K562 (cell line): ENCODE measurements at regions not wholly inside any gene's neighbourhood (a gene's known extent, or its start where the extent isn't known, plus 50 kb on each side); places are given as distances from the start of the nearest gene placed in this dataset.

Source experiments
- ATAC-seq: fragments of 200-7000 bp; cut with Tn5 transposase; 3 replicates; pipeline ENCODE4 v1.9.1; 2020; ENCODE audit warnings: moderate library complexity
- BruUV-seq: library from RNA; stranded (reverse); fragments of 400-500 nt; replicated peaks from 2 replicates; lab custom pipeline; 2021; lab: Mats Ljungman, UMichigan
- CTCF ChIA-PET: fragments of 300-600 bp; formaldehyde crosslinking; extraction: SDS; loops from one replicate; lab custom pipeline; 2021; ENCODE audit warnings: low intra/inter-chr PET ratio; lab: Yijun Ruan, JAX
- POLR2A ChIA-PET: fragments of 300-600, 350-650 bp; sonication (Branson Sonifier 250); formaldehyde crosslinking; extraction: SDS; loops from one replicate; lab custom pipeline; 2021; ENCODE audit warnings: antibody characterized with exemption, inconsistent platforms; lab: Yijun Ruan, JAX
- DNase-seq, 4 experiments: peaks; one replicate each; pipeline versions ENCODE4 v3.0.0 to v3.0.0-alpha.2; 2011 to 2018; ENCODE audit warnings: low spot score in 3 of 4, mixed read lengths in 3 of 4; ENCODE audit errors: extremely low read depth in 1 of 4
- FAIRE-seq: peaks from 2 replicates; lab custom pipeline; 2011; peaks lifted over from hg19 to GRCh38; lab: Jason Lieb, UNC
- H2AFZ ChIP-seq: 2 replicates; pipeline ENCODE4 v1.6.0; 2011; ENCODE audit warnings: low read depth, low read length, control low read depth, inconsistent platforms
- H3K27ac ChIP-seq: fragments of 200-600 bp; 3 replicates; pipeline ENCODE4 v1.8.0; 2011; ENCODE audit warnings: low read depth, mild to moderate bottlenecking, control low read depth, inconsistent platforms, low read length, moderate library complexity, mixed read lengths; ENCODE audit errors: extremely low read depth
- H3K27me3 ChIP-seq, 2 experiments: fragments of 300-600 bp in 1 of 2; 2 replicates in 1 of 2; 3 replicates in 1 of 2; pipeline versions ENCODE4 v1.6.0 to v1.8.0; 2011; ENCODE audit warnings: inconsistent platforms in 2 of 2, low read length in 2 of 2, mild to moderate bottlenecking in 1 of 2, mixed read lengths in 1 of 2, moderate library complexity in 1 of 2; ENCODE audit not compliant: control insufficient read depth in 2 of 2, insufficient read depth in 2 of 2
- H3K36me3 ChIP-seq: fragments of 300-600 bp; 3 replicates; pipeline ENCODE4 v1.8.0; 2011; ENCODE audit warnings: mild to moderate bottlenecking, low read length, inconsistent platforms; ENCODE audit not compliant: control insufficient read depth, insufficient read depth
- H3K4me1 ChIP-seq, 2 experiments: fragments of 200-600 bp in 1 of 2; replicated peaks in 1 of 2; 2 replicates in 1 of 2; 3 replicates in 1 of 2; pipeline versions ENCODE4 v1.5.1 to v1.8.0; 2011; ENCODE audit warnings: inconsistent platforms in 2 of 2, low read length in 2 of 2, mild to moderate bottlenecking in 1 of 2, mixed read lengths in 1 of 2, moderate library complexity in 1 of 2; ENCODE audit not compliant: control insufficient read depth in 2 of 2, insufficient read depth in 2 of 2
- H3K4me2 ChIP-seq: 2 replicates; pipeline ENCODE4 v1.6.1; 2011; ENCODE audit warnings: low read length, control low read depth, inconsistent platforms, mixed read lengths; ENCODE audit not compliant: insufficient read depth
- H3K4me3 ChIP-seq: fragments of 200-600 bp; sonication (generic), shearing (Covaris generic); 2 replicates; pipeline ENCODE4 v1.5.1; 2016; ENCODE audit warnings: control low read depth, inconsistent platforms
- H3K79me2 ChIP-seq: fragments of 200-600 bp; 3 replicates; pipeline ENCODE4 v1.8.0; 2011; ENCODE audit warnings: low read length, inconsistent platforms; ENCODE audit not compliant: control insufficient read depth, insufficient read depth
- H3K9ac ChIP-seq, 2 experiments: 2 replicates each; pipeline versions ENCODE4 v1.6.0 to v1.6.1; 2011; ENCODE audit warnings: low read depth in 2 of 2, low read length in 2 of 2, control low read depth in 1 of 2, inconsistent platforms in 1 of 2, mild to moderate bottlenecking in 1 of 2, mixed read lengths in 1 of 2; ENCODE audit not compliant: insufficient read depth in 1 of 2
- H3K9me1 ChIP-seq: one replicate; pipeline ENCODE4 v1.6.0; 2011; ENCODE audit warnings: inconsistent platforms, mild to moderate bottlenecking, low read length, moderate library complexity; ENCODE audit not compliant: control insufficient read depth, insufficient read depth
- H3K9me3 ChIP-seq: replicated peaks from 2 replicates; pipeline ENCODE4 v1.5.1; 2011; ENCODE audit warnings: low read depth, low read length, inconsistent platforms; ENCODE audit not compliant: control insufficient read depth, insufficient read depth
- H4K20me1 ChIP-seq: replicated peaks from 2 replicates; pipeline ENCODE4 v1.6.1; 2011; ENCODE audit warnings: low read length, inconsistent platforms, mixed read lengths; ENCODE audit not compliant: control insufficient read depth, insufficient read depth
- BCOR ChIP-seq: fragments of 450-650 bp; IDR thresholded peaks from 2 replicates; pipeline ENCODE4 v1.6.1; 2016
- CEBPZ ChIP-seq: fragments of 150-350 bp; IDR thresholded peaks from 2 replicates; pipeline ENCODE4 v1.6.1; 2014; ENCODE audit warnings: low read depth, mild to moderate bottlenecking, low read length, borderline replicate concordance
- COPS2 ChIP-seq: fragments of 450-650 bp; conservative IDR thresholded peaks from 2 replicates; pipeline ENCODE4 v1.6.1; 2016; ENCODE audit warnings: mild to moderate bottlenecking, moderate library complexity
- GTF2F1 ChIP-seq: IDR thresholded peaks from 2 replicates; pipeline ENCODE4 v1.6.1; 2011; ENCODE audit warnings: low read depth, low read length, improper control_type of control experiment
- JUN ChIP-seq, 2 experiments: sonication (generic) in 1 of 2; formaldehyde crosslinking in 1 of 2; IDR thresholded peaks; 2 replicates each; pipeline versions ENCODE4 v1.6.1 to v1.8.0; 2012 to 2022; ENCODE audit warnings: borderline replicate concordance in 2 of 2, mild to moderate bottlenecking in 2 of 2, improper control_type of control experiment in 1 of 2, low read depth in 1 of 2, low read length in 1 of 2, missing genetic modification reagents in 1 of 2
- NONO ChIP-seq, 2 experiments: fragments of 200-400 bp in 1 of 2; fragments of 450-650 bp in 1 of 2; formaldehyde crosslinking in 1 of 2; IDR thresholded peaks; 2 replicates each; pipeline ENCODE4 v1.6.1; 2017; ENCODE audit warnings: low read depth in 2 of 2, mild to moderate bottlenecking in 2 of 2, moderate library complexity in 2 of 2, low read length in 1 of 2
- WGBS: fragments of 100-300 bp; shearing (Covaris generic); methylation state at CpG from one replicate; pipeline ENCODE4 v1.1.6; 2016; ENCODE audit warnings: low coverage, mixed read lengths; ENCODE audit not compliant: insufficient coverage; ENCODE audit errors: missing lambda C conversion rate; 5-methylcytosine and 5-hydroxymethylcytosine counted together
- in situ Hi-C: fragments of 300-500 bp; cut with MboI; formaldehyde crosslinking; loops from 4 replicates; pipeline ENCODE4 v1.15.0; 2018; ENCODE audit warnings: inconsistent platforms, mixed read lengths
- intact Hi-C: fragments of 100-400 bp; cut with micrococcal nuclease; formaldehyde crosslinking; loops from 2 replicates; pipeline ENCODE4 v1.14.2; 2022

- no peak overlapping the region for H3K9ac ChIP-seq
- POLR2A ChIA-PET: no interaction called here
- H4K20me1 ChIP-seq: no peaks in the 10 kb centered on the region
- FAIRE-seq: no peak
- no peak overlapping the region for H3K4me3 ChIP-seq
- intact Hi-C loops: no loop called here
- no TSS peak for BruUV-seq
- TF ChIP-seq BCOR: no peak
- no peak for TF ChIP-seq JUN (IDR thresholded peaks at IDR 0.05; ENCODE audit: borderline replicate concordance, low read depth, low read length)
- TF ChIP-seq JUN (CRISPR knock-in tag; IDR thresholded peaks at IDR 0.05; ENCODE audit: borderline replicate concordance): no peak
- no peak for TF ChIP-seq GTF2F1
- no peak for TF ChIP-seq CEBPZ
- TF ChIP-seq COPS2: no peak
- no peak for TF ChIP-seq NONO (IDR thresholded peaks at IDR 0.05; ENCODE audit: low read depth in 2 of 2, low read length in 1 of 2)
- H3K4me2 ChIP-seq: no peak overlapping the region
- WGBS: 1% methylated on average over 6 of the region's 6 CpGs
- in situ Hi-C loops: no loop called here
- H3K27ac ChIP-seq: no peak overlapping the region
- H3K9me1 ChIP-seq: no peaks in the 10 kb centered on the region
- H3K4me1 ChIP-seq: no peaks in the 10 kb centered on the region
- H3K36me3 ChIP-seq: no peaks in the 10 kb centered on the region
- DNase-seq: no peak
- CTCF ChIA-PET: no interaction called here
- no peaks in the 10 kb centered on the region for H3K9me3 ChIP-seq
- no peaks in the 10 kb centered on the region for H3K79me2 ChIP-seq
- H2AFZ ChIP-seq: no peak overlapping the region
- ATAC-seq: no peak
- H3K27me3 ChIP-seq: no peaks in the 10 kb centered on the region
Measured at GRCh38 chr5:167578977-167579692, 712.3 kb upstream of the WWC1 start.
